Peyer's patch (tissue), 4 donors: ENCODE measurements at regions not wholly inside any gene's neighbourhood (a gene's known extent, or its start where the extent isn't known, plus 50 kb on each side); places are given as distances from the start of the nearest gene placed in this dataset.

ENCODE experiments used
- CTCF ChIP-seq, 6 experiments: fragments of 450-650 bp in 4 of 6; fragments of 200-600 bp in 2 of 6; sonication (generic) in 1 of 6; IDR thresholded peaks; one replicate each; pipeline ENCODE4 v1.5.1; 2017 to 2019; ENCODE audit warnings: antibody characterized with exemption in 6 of 6, mild to moderate bottlenecking in 3 of 6, moderate library complexity in 1 of 6
- POLR2A ChIP-seq, 2 donors: fragments of 450-650 bp; IDR thresholded peaks; one replicate each; pipeline ENCODE4 v1.5.1; 2017; ENCODE audit warnings: antibody characterized with exemption in 2 of 2, mild to moderate bottlenecking in 2 of 2, moderate library complexity in 2 of 2

DNA sequence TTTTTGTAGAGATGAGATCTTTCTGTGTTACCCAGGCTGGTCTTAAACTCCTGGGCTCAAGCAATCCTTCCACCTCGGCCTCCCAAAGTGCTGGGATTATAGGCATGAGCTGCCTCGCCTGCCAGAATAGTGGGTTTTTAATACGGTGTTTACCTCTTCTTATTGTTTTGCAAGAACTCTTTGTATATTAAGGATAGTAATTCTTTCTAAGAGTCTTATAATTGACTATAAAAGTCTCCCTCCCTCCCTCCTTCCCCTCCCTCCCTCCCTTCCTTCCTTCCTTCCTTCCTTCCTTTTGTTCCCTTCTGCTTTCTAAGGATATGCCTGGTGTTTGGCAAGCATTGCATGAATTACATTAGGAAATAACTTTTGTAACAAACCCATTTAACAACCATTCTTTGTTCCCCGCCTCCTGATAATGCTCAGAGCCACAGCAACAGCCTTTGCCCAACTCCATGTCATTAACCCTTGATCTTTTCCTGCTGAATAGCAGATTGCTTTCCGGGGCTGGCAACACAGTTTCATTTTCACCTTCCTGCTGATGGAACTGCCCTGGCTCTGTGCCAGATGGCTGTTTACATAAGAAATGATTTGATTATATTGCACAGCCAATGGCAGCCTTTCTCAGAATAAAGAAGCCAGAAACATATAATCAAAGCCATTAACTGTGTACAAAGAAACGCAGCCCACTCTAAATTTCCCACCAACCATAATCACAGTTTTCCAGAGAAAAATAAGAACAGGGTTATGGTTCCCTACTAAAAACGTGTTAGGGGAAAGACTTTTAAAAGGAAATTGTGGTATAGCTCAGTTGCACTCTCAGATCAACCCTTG, 143.7 kb upstream of the PTPN1 start:
- no peak for TF ChIP-seq CTCF (IDR thresholded peaks at IDR 0.05)
- no peak for TF ChIP-seq POLR2A (IDR thresholded peaks at IDR 0.05)
